GM12878 (cell line): ENCODE measurements at regions not wholly inside any gene's neighbourhood (a gene's known extent, or its start where the extent isn't known, plus 50 kb on each side); places are given as distances from the start of the nearest gene placed in this dataset.

Experiments
- BCLAF1 ChIP-seq: fragments of 450-650 bp; IDR thresholded peaks from 2 replicates; pipeline ENCODE4 v1.6.1; 2017; ENCODE audit warnings: antibody characterized with exemption, mild to moderate bottlenecking, moderate library complexity
- CTCF ChIP-seq, 3 experiments: IDR thresholded peaks in 2 of 3; conservative IDR thresholded peaks in 1 of 3; 2 replicates each; pipeline ENCODE4 v1.5.1; 2011; ENCODE audit warnings: low read depth in 3 of 3, low read length in 3 of 3, mild to moderate bottlenecking in 3 of 3, control low read depth in 2 of 3, moderate library complexity in 2 of 3, inconsistent platforms in 1 of 3, mixed read lengths in 1 of 3; ENCODE audit not compliant: control insufficient read depth in 2 of 3, insufficient read depth in 1 of 3; ENCODE audit errors: extremely low read depth in 1 of 3
- EZH2 ChIP-seq: IDR thresholded peaks from 2 replicates; pipeline ENCODE4 v1.6.1; 2012; ENCODE audit warnings: low read depth, mild to moderate bottlenecking, control low read depth, inconsistent platforms, low read length, borderline replicate concordance; ENCODE audit not compliant: control insufficient read depth
- MEF2B ChIP-seq: fragments of 450-650 bp; IDR thresholded peaks from 2 replicates; pipeline ENCODE4 v1.6.1; 2018; ENCODE audit warnings: mild to moderate bottlenecking, moderate library complexity; ENCODE audit not compliant: partially characterized antibody, poor library complexity, severe bottlenecking
- POLR2AphosphoS5 ChIP-seq: IDR thresholded peaks from 2 replicates; pipeline ENCODE4 v1.6.1; 2011; ENCODE audit warnings: mild to moderate bottlenecking, low read length, inconsistent platforms
- RELB ChIP-seq: fragments of 450-650 bp; IDR thresholded peaks from 2 replicates; pipeline ENCODE4 v1.6.1; 2017; ENCODE audit warnings: low read depth, mild to moderate bottlenecking, moderate library complexity
- SIN3A ChIP-seq: IDR thresholded peaks from 2 replicates; pipeline ENCODE4 v1.6.1; 2012; ENCODE audit warnings: low read depth, low read length, improper control_type of control experiment

GRCh38 chr2:56475191-56475590, 291.4 kb downstream of the CCDC85A start:
- TF ChIP-seq BCLAF1 = no peak
- TF ChIP-seq CTCF (IDR thresholded peaks at IDR 0.05 in 2 of 3, conservative IDR thresholded peaks at IDR 0.05 in 1 of 3; ENCODE audit: control insufficient read depth in 2 of 3, extremely low read depth in 1 of 3, insufficient read depth in 1 of 3, low read depth in 3 of 3, low read length in 3 of 3) = no peak
- TF ChIP-seq POLR2AphosphoS5 = no peak
- no peak for TF ChIP-seq RELB
- TF ChIP-seq EZH2 = no peak
- TF ChIP-seq MEF2B = no peak
- no peak for TF ChIP-seq SIN3A
